Endodermal cell (in vitro differentiated cells): ENCODE measurements at regions not wholly inside any gene's neighbourhood (a gene's known extent, or its start where the extent isn't known, plus 50 kb on each side); places are given as distances from the start of the nearest gene placed in this dataset.

ENCODE experiments used
- DNase-seq: peaks from one replicate; pipeline ENCODE4 v3.0.0-alpha.2; 2017
- H3K27ac ChIP-seq: 2 replicates; pipeline ENCODE4 v1.5.1; 2013; ENCODE audit warnings: mild to moderate bottlenecking, low read depth, low read length, moderate library complexity
- H3K27me3 ChIP-seq: 2 replicates; pipeline ENCODE4 v1.6.1; 2013; ENCODE audit warnings: mild to moderate bottlenecking, low read length, moderate library complexity; ENCODE audit not compliant: insufficient read depth, control insufficient read depth, poor library complexity, severe bottlenecking
- H3K36me3 ChIP-seq: 2 replicates; pipeline ENCODE4 v1.7.0; 2013; ENCODE audit warnings: mild to moderate bottlenecking, low read length, moderate library complexity; ENCODE audit not compliant: control insufficient read depth, insufficient read depth
- H3K4me1 ChIP-seq: one replicate; pipeline ENCODE4 v1.7.0; 2013; ENCODE audit warnings: low read length; ENCODE audit not compliant: control insufficient read depth, insufficient read depth
- H3K4me3 ChIP-seq: 2 replicates; pipeline ENCODE4 v1.5.1; 2013; ENCODE audit warnings: mild to moderate bottlenecking, low read length, moderate library complexity
- H3K9ac ChIP-seq: 2 replicates; pipeline ENCODE4 v1.6.1; 2013; ENCODE audit warnings: mild to moderate bottlenecking, low read length, moderate library complexity; ENCODE audit not compliant: poor library complexity, severe bottlenecking; ENCODE audit errors: extremely low read depth
- H3K9me3 ChIP-seq: 2 replicates; pipeline ENCODE4 v1.6.1; 2013; ENCODE audit warnings: mild to moderate bottlenecking, low read length, moderate library complexity; ENCODE audit not compliant: control insufficient read depth
- H3K27ac Mint-ChIP-seq: 2 replicates; pipeline ENCODE4 v1.8.0; 2020; ENCODE audit warnings: mixed read lengths
- H3K27me3 Mint-ChIP-seq: 2 replicates; pipeline ENCODE4 v1.8.0; 2021; ENCODE audit warnings: mild to moderate bottlenecking, mixed read lengths; ENCODE audit not compliant: insufficient read depth
- H3K36me3 Mint-ChIP-seq: 2 replicates; pipeline ENCODE4 v1.8.0; 2020; ENCODE audit warnings: low read depth, mixed read lengths
- H3K4me1 Mint-ChIP-seq: 2 replicates; pipeline ENCODE4 v1.8.0; 2020; ENCODE audit warnings: mixed read lengths
- H3K4me3 Mint-ChIP-seq: 2 replicates; pipeline ENCODE4 v1.8.0; 2020; ENCODE audit warnings: mild to moderate bottlenecking, moderate library complexity, mixed read lengths
- H3K9me3 Mint-ChIP-seq: 2 replicates; pipeline ENCODE4 v1.8.0; 2020; ENCODE audit warnings: mild to moderate bottlenecking, mixed read lengths
- CTCF ChIP-seq: fragments of 200-600 bp; sonication (generic); conservative IDR thresholded peaks from 2 replicates; pipeline ENCODE4 v1.5.0; 2021; ENCODE audit warnings: antibody characterized with exemption, mild to moderate bottlenecking
- WGBS, 2 experiments: methylation state at CpG; one replicate each; pipeline versions ENCODE4 v1.1.5 to v1.1.7; 2013; ENCODE audit warnings: missing lambda C conversion rate in 2 of 2, mixed read lengths in 1 of 2; ENCODE audit not compliant: insufficient coverage in 1 of 2, insufficient read length in 1 of 2; 5-methylcytosine and 5-hydroxymethylcytosine counted together

GRCh38 chr16:59540621-59541020 is 806.5 kb upstream of the GOT2 start:
- H3K36me3 ChIP-seq = no peaks in the 10 kb centered on the region
- no peak for TF ChIP-seq CTCF
- no peak for DNase-seq
- H3K27me3 ChIP-seq = no peaks in the 10 kb centered on the region
- H3K4me3 ChIP-seq = no peak overlapping the region
- WGBS, 2 experiments = 89 to 100% methylated on average over 3 to 8 of the region's 8 CpGs
- H3K9ac ChIP-seq = no peak overlapping the region
- no peaks in the 10 kb centered on the region for H3K27me3 Mint-ChIP-seq
- peaks cover 3% of the 10 kb centered on the region for H3K4me1 ChIP-seq
- peaks cover 3% of the 10 kb centered on the region for H3K36me3 Mint-ChIP-seq
- peaks cover 4% of the 10 kb centered on the region for H3K9me3 Mint-ChIP-seq
- H3K4me1 Mint-ChIP-seq = peaks cover 13% of the 10 kb centered on the region
- no peak overlapping the region for H3K4me3 Mint-ChIP-seq
- no peak overlapping the region for H3K27ac ChIP-seq
- H3K9me3 ChIP-seq = peaks cover 3% of the 10 kb centered on the region
- no peak overlapping the region for H3K27ac Mint-ChIP-seq

GRCh38 chr16:59535298-59535697 is 801.2 kb upstream of the GOT2 start:
- peaks cover 20% of the 10 kb centered on the region for H3K9me3 Mint-ChIP-seq
- H3K4me3 Mint-ChIP-seq = no peak overlapping the region
- no peaks in the 10 kb centered on the region for H3K4me1 Mint-ChIP-seq
- H3K9ac ChIP-seq = no peak overlapping the region
- no peak overlapping the region for H3K27ac ChIP-seq
- 96 to 100% methylated on average over 2 to 4 of the region's 4 CpGs for WGBS, 2 experiments
- H3K27me3 Mint-ChIP-seq = no peaks in the 10 kb centered on the region
- no peak overlapping the region for H3K4me3 ChIP-seq
- TF ChIP-seq CTCF = no peak
- no peaks in the 10 kb centered on the region for H3K36me3 ChIP-seq
- H3K9me3 ChIP-seq = peaks cover 13% of the 10 kb centered on the region
- H3K27me3 ChIP-seq = no peaks in the 10 kb centered on the region
- no peaks in the 10 kb centered on the region for H3K4me1 ChIP-seq
- no peak for DNase-seq
- H3K36me3 Mint-ChIP-seq = peaks cover 3% of the 10 kb centered on the region
- no peak overlapping the region for H3K27ac Mint-ChIP-seq

GRCh38 chr16:59527206-59527997 is 793.3 kb upstream of the GOT2 start:
- no peaks in the 10 kb centered on the region for H3K4me1 ChIP-seq
- H3K27ac Mint-ChIP-seq = no peak overlapping the region
- no peak overlapping the region for H3K9ac ChIP-seq
- TF ChIP-seq CTCF = no peak
- H3K36me3 Mint-ChIP-seq = no peaks in the 10 kb centered on the region
- H3K27me3 Mint-ChIP-seq = no peaks in the 10 kb centered on the region
- H3K4me3 Mint-ChIP-seq = no peak overlapping the region
- H3K36me3 ChIP-seq = no peaks in the 10 kb centered on the region
- peaks cover 25% of the 10 kb centered on the region for H3K4me1 Mint-ChIP-seq
- H3K9me3 ChIP-seq = no peaks in the 10 kb centered on the region
- H3K4me3 ChIP-seq = no peak overlapping the region
- H3K27me3 ChIP-seq = no peaks in the 10 kb centered on the region
- peaks cover under 1% of the 10 kb centered on the region for H3K9me3 Mint-ChIP-seq
- 75 to 77% methylated on average over 6 to 14 of the region's 14 CpGs for WGBS, 2 experiments
- H3K27ac ChIP-seq = no peak overlapping the region
- no peak for DNase-seq
